DND-41 (cell line): ENCODE measurements at regions not wholly inside any gene's neighbourhood (a gene's known extent, or its start where the extent isn't known, plus 50 kb on each side); places are given as distances from the start of the nearest gene placed in this dataset.

Experiments used
- ATAC-seq: fragments of 200-7000 bp; cut with Tn5 transposase; 3 replicates; pipeline ENCODE4 v1.9.1; 2021; ENCODE audit warnings: low read depth; ENCODE audit not compliant: insufficient read depth
- DNase-seq: peaks from one replicate; pipeline ENCODE4 v3.0.0-alpha.2; 2020
- H2AFZ ChIP-seq: 2 replicates; pipeline ENCODE4 v1.6.0; 2012; ENCODE audit warnings: low read depth, low read length
- H3K27ac ChIP-seq: 2 replicates; pipeline ENCODE4 v1.5.1; 2012; ENCODE audit warnings: low read length, inconsistent platforms
- H3K27me3 ChIP-seq: fragments of 200-600 bp; sonication (generic); 2 replicates; pipeline ENCODE4 v1.6.0; 2012; ENCODE audit warnings: low read length, mild to moderate bottlenecking, inconsistent platforms; ENCODE audit not compliant: insufficient read depth, poor library complexity
- H3K36me3 ChIP-seq: 2 replicates; pipeline ENCODE4 v1.5.1; 2012; ENCODE audit warnings: low read length, inconsistent platforms; ENCODE audit not compliant: insufficient read depth
- H3K4me1 ChIP-seq: 2 replicates; pipeline ENCODE4 v1.5.1; 2012; ENCODE audit warnings: mild to moderate bottlenecking, low read length; ENCODE audit not compliant: insufficient read depth
- H3K4me2 ChIP-seq: 2 replicates; pipeline ENCODE4 v1.6.0; 2012; ENCODE audit warnings: mild to moderate bottlenecking, moderate library complexity, low read length, inconsistent platforms; ENCODE audit not compliant: insufficient read depth
- H3K4me3 ChIP-seq, 2 experiments: fragments of 200-600 bp in 1 of 2; shearing (Covaris generic) in 1 of 2; 2 replicates each; pipeline ENCODE4 v1.5.1; 2012 to 2016; ENCODE audit warnings: inconsistent platforms in 2 of 2, low read length in 2 of 2, mild to moderate bottlenecking in 2 of 2, low read depth in 1 of 2, moderate library complexity in 1 of 2
- H3K79me2 ChIP-seq: 2 replicates; pipeline ENCODE4 v1.6.0; 2012; ENCODE audit warnings: low read length, inconsistent platforms; ENCODE audit not compliant: insufficient read depth
- H3K9ac ChIP-seq: 2 replicates; pipeline ENCODE4 v1.6.0; 2012; ENCODE audit warnings: low read depth, mild to moderate bottlenecking, inconsistent platforms, low read length, moderate library complexity
- H3K9me3 ChIP-seq: 2 replicates; pipeline ENCODE4 v1.5.1; 2012; ENCODE audit warnings: low read length, moderate library complexity, mild to moderate bottlenecking, inconsistent platforms; ENCODE audit not compliant: insufficient read depth, severe bottlenecking
- H4K20me1 ChIP-seq: 2 replicates; pipeline ENCODE4 v1.6.0; 2012; ENCODE audit warnings: low read length; ENCODE audit not compliant: insufficient read depth
- CTCF ChIP-seq: IDR thresholded peaks from 2 replicates; pipeline ENCODE4 v1.5.1; 2012; ENCODE audit warnings: borderline replicate concordance, low read length, moderate library complexity, mild to moderate bottlenecking; ENCODE audit not compliant: poor library complexity, severe bottlenecking; ENCODE audit errors: extremely low read depth
- EZH2 ChIP-seq: IDR thresholded peaks from 3 replicates; pipeline ENCODE4 v1.6.1; 2012; ENCODE audit warnings: borderline replicate concordance, low read depth, mild to moderate bottlenecking, moderate library complexity, low read length, inconsistent platforms; ENCODE audit not compliant: severe bottlenecking

GRCh38 chr20:53699085-53699674 lies 105.5 kb upstream of the ZNF217 start:
- 0 out of 2 replicates have a peak, but pooled peaks cover 5% of the 10 kb centered on the region for H3K4me1 ChIP-seq
- H3K9me3 ChIP-seq, result no peaks in the 10 kb centered on the region
- no peak overlapping the region for H2AFZ ChIP-seq
- H3K79me2 ChIP-seq, result no peaks in the 10 kb centered on the region
- no peaks in the 10 kb centered on the region for H3K27me3 ChIP-seq
- no peak overlapping the region for H3K4me3 ChIP-seq
- H3K4me2 ChIP-seq, result no peak overlapping the region
- H3K9ac ChIP-seq, result no peak overlapping the region
- ATAC-seq, result no peak
- no peak overlapping the region for H3K27ac ChIP-seq
- TF ChIP-seq CTCF (no peak), EZH2 (no peak)
- no peak for DNase-seq
- H3K36me3 ChIP-seq, result no peaks in the 10 kb centered on the region
- no peaks in the 10 kb centered on the region for H4K20me1 ChIP-seq

GRCh38 chr20:53698371-53698978 lies 104.8 kb upstream of the ZNF217 start:
- Histone ChIP-seq H3K4me1 (peaks cover 8% of the 10 kb centered on the region), H3K27ac (no peak overlapping the region), H3K79me2 (no peaks in the 10 kb centered on the region), H3K27me3 (no peaks in the 10 kb centered on the region), H3K36me3 (no peaks in the 10 kb centered on the region), H3K4me2 (no peak overlapping the region), H2AFZ (no peak overlapping the region), H3K9ac (no peak overlapping the region), H4K20me1 (no peaks in the 10 kb centered on the region), H3K9me3 (no peaks in the 10 kb centered on the region), H3K4me3 (no peak overlapping the region)
- ATAC-seq (no peak), DNase-seq (no peak)
- TF ChIP-seq CTCF (no peak), EZH2 (no peak)

GRCh38 chr20:53695797-53696527 lies 102.3 kb upstream of the ZNF217 start:
- Histone ChIP-seq H3K27me3 (no peaks in the 10 kb centered on the region), H2AFZ (no peak overlapping the region), H3K9ac (no peak overlapping the region), H3K9me3 (no peaks in the 10 kb centered on the region), H3K27ac (no peak overlapping the region), H3K36me3 (no peaks in the 10 kb centered on the region), H3K79me2 (no peaks in the 10 kb centered on the region), H4K20me1 (no peaks in the 10 kb centered on the region), H3K4me3 (no peak overlapping the region), H3K4me1 (peaks cover 15% of the 10 kb centered on the region), H3K4me2 (no peak overlapping the region)
- ATAC-seq (no peak), DNase-seq (no peak)
- TF ChIP-seq EZH2 (no peak), CTCF (no peak)
